ENCODE measurements at regions not wholly inside any gene's neighbourhood (a gene's known extent, or its start where the extent isn't known, plus 50 kb on each side); places are given as distances from the start of the nearest gene placed in this dataset.

- no peak for DNase-seq (ENCODE audit: extremely low spot score, unreplicated experiment)
- Mint-ChIP-seq H3K9me3 (peaks cover 9% of the 10 kb centered on the region), H3K27ac (no peak overlapping the region), H3K4me1 (ENCODE audit: unreplicated experiment) (no peaks in the 10 kb centered on the region), H3K27me3 (peaks cover 13% of the 10 kb centered on the region), H3K36me3 (no peaks in the 10 kb centered on the region), H3K4me3 (no peak overlapping the region)
- TF ChIP-seq, protein P1, sequence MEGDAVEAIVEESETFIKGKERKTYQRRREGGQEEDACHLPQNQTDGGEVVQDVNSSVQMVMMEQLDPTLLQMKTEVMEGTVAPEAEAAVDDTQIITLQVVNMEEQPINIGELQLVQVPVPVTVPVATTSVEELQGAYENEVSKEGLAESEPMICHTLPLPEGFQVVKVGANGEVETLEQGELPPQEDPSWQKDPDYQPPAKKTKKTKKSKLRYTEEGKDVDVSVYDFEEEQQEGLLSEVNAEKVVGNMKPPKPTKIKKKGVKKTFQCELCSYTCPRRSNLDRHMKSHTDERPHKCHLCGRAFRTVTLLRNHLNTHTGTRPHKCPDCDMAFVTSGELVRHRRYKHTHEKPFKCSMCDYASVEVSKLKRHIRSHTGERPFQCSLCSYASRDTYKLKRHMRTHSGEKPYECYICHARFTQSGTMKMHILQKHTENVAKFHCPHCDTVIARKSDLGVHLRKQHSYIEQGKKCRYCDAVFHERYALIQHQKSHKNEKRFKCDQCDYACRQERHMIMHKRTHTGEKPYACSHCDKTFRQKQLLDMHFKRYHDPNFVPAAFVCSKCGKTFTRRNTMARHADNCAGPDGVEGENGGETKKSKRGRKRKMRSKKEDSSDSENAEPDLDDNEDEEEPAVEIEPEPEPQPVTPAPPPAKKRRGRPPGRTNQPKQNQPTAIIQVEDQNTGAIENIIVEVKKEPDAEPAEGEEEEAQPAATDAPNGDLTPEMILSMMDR (conservative IDR thresholded peaks at IDR 0.05): no peak
These were observed 444.1 kb downstream of the STIM2 start for GRCh38 chr4:27304751-27305150.

- H3K27ac Mint-ChIP-seq: no peak overlapping the region
- no peak overlapping the region for H3K4me3 Mint-ChIP-seq
- no peaks in the 10 kb centered on the region for H3K36me3 Mint-ChIP-seq
- peaks cover 9% of the 10 kb centered on the region for H3K9me3 Mint-ChIP-seq
- TF ChIP-seq, protein P1 (conservative IDR thresholded peaks at IDR 0.05): no peak
- H3K4me1 Mint-ChIP-seq (ENCODE audit: unreplicated experiment): no peaks in the 10 kb centered on the region
- no peak for DNase-seq (ENCODE audit: extremely low spot score, unreplicated experiment)
- H3K27me3 Mint-ChIP-seq: peaks cover 13% of the 10 kb centered on the region
These were observed 444.6 kb downstream of the STIM2 start for GRCh38 chr4:27305246-27305645.

DNA sequence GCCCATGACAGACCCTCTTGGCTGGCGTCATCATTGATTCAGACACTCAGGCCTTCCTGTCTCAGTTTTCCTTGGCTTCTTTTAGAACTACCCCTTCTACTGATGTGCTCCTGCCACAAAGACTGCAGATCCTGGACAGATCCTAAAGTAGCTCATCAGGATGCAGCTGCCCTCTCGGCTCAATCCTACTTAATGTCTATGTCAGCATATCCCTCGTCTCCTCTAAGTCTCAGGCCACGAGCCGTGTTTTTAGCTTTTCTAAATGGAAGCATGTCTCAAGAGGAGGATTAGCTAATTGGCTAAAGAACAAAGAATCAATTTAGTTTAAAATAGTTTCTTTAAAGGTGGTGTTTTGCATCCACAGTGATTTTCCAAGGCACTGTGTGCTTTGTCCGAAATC is 447.7 kb downstream of the STIM2 start:
- H3K27ac Mint-ChIP-seq: no peak overlapping the region

DNA sequence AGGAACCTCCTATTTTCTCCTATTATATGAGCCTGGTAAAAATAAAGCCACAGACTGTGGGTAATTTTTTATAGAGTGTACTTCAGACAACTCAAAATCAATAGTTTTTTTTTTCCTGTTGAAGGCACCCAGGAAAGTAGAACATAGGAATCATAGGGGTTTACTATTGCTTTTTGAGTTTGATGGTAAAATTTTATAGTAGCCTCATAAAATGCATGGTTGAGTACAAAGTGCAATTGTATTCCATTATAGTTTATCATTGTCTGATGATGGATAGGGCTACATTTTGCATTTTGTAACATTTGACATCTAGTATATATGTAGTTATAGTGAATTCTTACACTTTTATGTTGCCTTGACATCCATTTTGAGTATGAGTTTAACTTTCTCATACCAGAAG is 455.0 kb downstream of the STIM2 start:
- H3K4me3 Mint-ChIP-seq: no peak overlapping the region
- H3K27me3 Mint-ChIP-seq: peaks cover 18% of the 10 kb centered on the region

More for the DNA sequence above, 447.7 kb downstream of the STIM2 start:
- H3K27me3 Mint-ChIP-seq: peaks cover 26% of the 10 kb centered on the region
- H3K36me3 Mint-ChIP-seq: no peaks in the 10 kb centered on the region
- H3K4me1 Mint-ChIP-seq (ENCODE audit: unreplicated experiment): no peaks in the 10 kb centered on the region
- H3K4me3 Mint-ChIP-seq: no peak overlapping the region
- TF ChIP-seq, protein P1 (conservative IDR thresholded peaks at IDR 0.05): no peak
- no peak for DNase-seq (ENCODE audit: extremely low spot score, unreplicated experiment)
- no peaks in the 10 kb centered on the region for H3K9me3 Mint-ChIP-seq

DNA sequence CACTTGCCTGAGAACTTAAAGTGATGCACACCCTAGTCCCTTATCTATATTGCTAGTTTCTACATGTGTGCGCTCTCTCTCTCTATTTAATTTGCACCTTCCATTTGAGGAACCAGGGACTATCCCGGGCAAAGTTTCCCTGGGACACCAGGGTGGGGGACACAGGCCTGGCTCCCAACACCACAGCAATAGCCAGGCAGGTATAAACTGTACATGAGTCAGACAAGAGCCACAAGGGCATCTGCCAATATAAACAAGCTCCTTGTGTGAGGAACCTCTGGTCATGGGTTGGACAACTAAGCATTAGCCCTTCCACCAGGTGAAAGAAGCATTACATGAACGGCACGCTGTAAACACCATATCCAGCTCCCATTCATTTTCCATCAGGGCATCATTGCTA is 455.5 kb downstream of the STIM2 start:
- TF ChIP-seq, protein P1 (conservative IDR thresholded peaks at IDR 0.05): no peak
- no peaks in the 10 kb centered on the region for H3K4me1 Mint-ChIP-seq (ENCODE audit: unreplicated experiment)
- no peak overlapping the region for H3K27ac Mint-ChIP-seq
- no peaks in the 10 kb centered on the region for H3K9me3 Mint-ChIP-seq
- H3K27me3 Mint-ChIP-seq: peaks cover 13% of the 10 kb centered on the region
- H3K36me3 Mint-ChIP-seq: no peaks in the 10 kb centered on the region
- no peak overlapping the region for H3K4me3 Mint-ChIP-seq
- DNase-seq (ENCODE audit: extremely low spot score, unreplicated experiment): no peak

More for the DNA sequence above, 455.0 kb downstream of the STIM2 start:
- Mint-ChIP-seq H3K4me1 (ENCODE audit: unreplicated experiment) (no peaks in the 10 kb centered on the region), H3K27ac (no peak overlapping the region), H3K36me3 (no peaks in the 10 kb centered on the region), H3K9me3 (no peaks in the 10 kb centered on the region)
- TF ChIP-seq, protein P1 (conservative IDR thresholded peaks at IDR 0.05): no peak
- no peak for DNase-seq (ENCODE audit: extremely low spot score, unreplicated experiment)

- Mint-ChIP-seq H3K9me3 (no peaks in the 10 kb centered on the region), H3K36me3 (no peaks in the 10 kb centered on the region), H3K4me3 (no peak overlapping the region), H3K27me3 (peaks cover 14% of the 10 kb centered on the region), H3K4me1 (ENCODE audit: unreplicated experiment) (no peaks in the 10 kb centered on the region), H3K27ac (no peak overlapping the region)
- TF ChIP-seq, protein P1 (conservative IDR thresholded peaks at IDR 0.05): peak; percentile 76
- no peak for DNase-seq (ENCODE audit: extremely low spot score, unreplicated experiment)
These were observed 458.1 kb downstream of the STIM2 start for GRCh38 chr4:27318740-27319139.

Data from type B pancreatic cell (in vitro differentiated cells).